Calu3 (cell line): ENCODE measurements at regions not wholly inside any gene's neighbourhood (a gene's known extent, or its start where the extent isn't known, plus 50 kb on each side); places are given as distances from the start of the nearest gene placed in this dataset.

Experiments used
- BruUV-seq: library from RNA; stranded (reverse); fragments of 400-500 nt; replicated peaks from 2 replicates; lab custom pipeline; 2021; lab: Mats Ljungman, UMichigan
- CTCF ChIA-PET: fragments of 300-600 bp; sonication (Branson Sonifier 250); formaldehyde crosslinking; loops from one replicate; lab custom pipeline; 2022; ENCODE audit warnings: antibody characterized with exemption; lab: Charles Lee
- DNase-seq: peaks from one replicate; pipeline ENCODE4 v3.0.0; 2022
- H3K27ac Mint-ChIP-seq: one replicate; pipeline ENCODE4 v1.8.0; 2022; ENCODE audit warnings: mixed read lengths; ENCODE audit not compliant: unreplicated experiment
- H3K27me3 Mint-ChIP-seq: one replicate; pipeline ENCODE4 v1.8.0; 2022; ENCODE audit warnings: mixed read lengths; ENCODE audit not compliant: unreplicated experiment
- H3K36me3 Mint-ChIP-seq: one replicate; pipeline ENCODE4 v1.8.0; 2022; ENCODE audit warnings: mild to moderate bottlenecking, moderate library complexity, mixed read lengths; ENCODE audit not compliant: insufficient read depth, unreplicated experiment
- H3K4me1 Mint-ChIP-seq: one replicate; pipeline ENCODE4 v1.8.0; 2022; ENCODE audit warnings: mild to moderate bottlenecking, low read depth, mixed read lengths; ENCODE audit not compliant: unreplicated experiment
- H3K4me3 Mint-ChIP-seq: one replicate; pipeline ENCODE4 v1.8.0; 2022; ENCODE audit warnings: mild to moderate bottlenecking, low read depth, moderate library complexity, mixed read lengths; ENCODE audit not compliant: unreplicated experiment
- H3K9me3 Mint-ChIP-seq: one replicate; pipeline ENCODE4 v1.8.0; 2022; ENCODE audit warnings: low read depth, mixed read lengths; ENCODE audit not compliant: unreplicated experiment
- CTCF ChIP-seq: fragments of 200-600 bp; IDR thresholded peaks from one replicate; pipeline ENCODE4 v1.8.0; 2022; ENCODE audit warnings: antibody characterized with exemption; ENCODE audit not compliant: unreplicated experiment
- intact Hi-C: fragments of 100-400 bp; cut with micrococcal nuclease; formaldehyde crosslinking; loops from one replicate; pipeline ENCODE4 v1.10.0; 2022; ENCODE audit not compliant: unreplicated experiment

GRCh38 chr1:29639741-29640427 is 403.6 kb downstream of the PTPRU start:
- Mint-ChIP-seq H3K9me3 (no peaks in the 10 kb centered on the region), H3K27me3 (no peaks in the 10 kb centered on the region), H3K4me3 (peak overlapping the region; percentile 10), H3K36me3 (peaks cover 5% of the 10 kb centered on the region), H3K27ac (peak overlapping the region; percentile 81), H3K4me1 (peaks cover 27% of the 10 kb centered on the region)
- no TSS peak for BruUV-seq
- intact Hi-C loops: no loop called here
- CTCF ChIA-PET: interaction anchor here (0.5 to 1.1 kb wide), 3 partner anchors 10 to 306 kb away, joined by 3 to 4 read pairs (median 3); no protein-coding TSS in a partner anchor
- TF ChIP-seq CTCF: no peak
- peak; percentile 79 for DNase-seq

GRCh38 chr1:29639156-29639736 is 402.9 kb downstream of the PTPRU start:
- Mint-ChIP-seq H3K27me3 (peaks cover 3% of the 10 kb centered on the region), H3K36me3 (peaks cover 5% of the 10 kb centered on the region), H3K9me3 (no peaks in the 10 kb centered on the region), H3K27ac (peak overlapping the region; percentile 81), H3K4me3 (no peak overlapping the region), H3K4me1 (peaks cover 27% of the 10 kb centered on the region)
- no TSS peak for BruUV-seq
- CTCF ChIA-PET: interaction anchor here (0.6 to 1.1 kb wide), 2 partner anchors 11 to 306 kb away, joined by 3 read pairs; no protein-coding TSS in a partner anchor
- DNase-seq: peak; percentile 61
- intact Hi-C loops: no loop called here
- TF ChIP-seq CTCF: no peak

- CTCF ChIA-PET: no interaction called here
- Mint-ChIP-seq H3K27me3 (peaks cover 13% of the 10 kb centered on the region), H3K36me3 (peaks cover 5% of the 10 kb centered on the region), H3K4me1 (peaks cover 27% of the 10 kb centered on the region), H3K27ac (no peak overlapping the region), H3K4me3 (no peak overlapping the region), H3K9me3 (no peaks in the 10 kb centered on the region)
- intact Hi-C loops: no loop called here
- no TSS peak for BruUV-seq
- TF ChIP-seq CTCF: no peak
- no peak for DNase-seq
Observed at GRCh38 chr1:29638281-29638680, 402.0 kb downstream of the PTPRU start.

GRCh38 chr1:29636936-29637335 is 400.6 kb downstream of the PTPRU start:
- Mint-ChIP-seq H3K4me1 (peaks cover 27% of the 10 kb centered on the region), H3K9me3 (no peaks in the 10 kb centered on the region), H3K4me3 (no peak overlapping the region), H3K27ac (peak overlapping the region; percentile 20), H3K27me3 (peaks cover 13% of the 10 kb centered on the region), H3K36me3 (peaks cover 5% of the 10 kb centered on the region)
- CTCF ChIA-PET: no interaction called here
- BruUV-seq: no TSS peak
- no peak for TF ChIP-seq CTCF
- intact Hi-C loops: no loop called here
- no peak for DNase-seq
